MM.1S (cell line): ENCODE measurements at regions not wholly inside any gene's neighbourhood (a gene's known extent, or its start where the extent isn't known, plus 50 kb on each side); places are given as distances from the start of the nearest gene placed in this dataset.

Experiments
- DNase-seq: peaks from one replicate; pipeline ENCODE4 v3.0.0-alpha.2; 2015
- H2AFZ ChIP-seq: fragments of 300-600 bp; sonication (generic); 2 replicates; pipeline ENCODE4 v1.6.0; 2016; ENCODE audit warnings: antibody characterized with exemption, low read length
- H3F3A ChIP-seq: fragments of 300-600 bp; sonication (generic); 2 replicates; pipeline ENCODE4 v1.6.1; 2016; ENCODE audit warnings: mild to moderate bottlenecking, antibody characterized with exemption, low read length, moderate library complexity, mixed read lengths; ENCODE audit not compliant: insufficient read depth
- H3K27ac ChIP-seq: fragments of 300-600 bp; sonication (generic); 2 replicates; pipeline ENCODE4 v1.5.1; 2016; ENCODE audit warnings: mild to moderate bottlenecking, low read length
- H3K27me3 ChIP-seq: fragments of 300-600 bp; sonication (generic); replicated peaks from 2 replicates; pipeline ENCODE4 v1.6.0; 2016; ENCODE audit warnings: low read length; ENCODE audit not compliant: insufficient read depth
- H3K36me3 ChIP-seq: fragments of 300-600 bp; sonication (generic); replicated peaks from 2 replicates; pipeline ENCODE4 v1.6.1; 2016; ENCODE audit warnings: mild to moderate bottlenecking, low read length, mixed read lengths; ENCODE audit not compliant: insufficient read depth
- H3K4me1 ChIP-seq: fragments of 300-600 bp; sonication (generic); 2 replicates; pipeline ENCODE4 v1.6.1; 2016; ENCODE audit warnings: low read length, mixed read lengths
- H3K4me2 ChIP-seq: fragments of 300-600 bp; sonication (generic); 2 replicates; pipeline ENCODE4 v1.6.0; 2016; ENCODE audit warnings: low read depth, low read length
- H3K4me3 ChIP-seq: fragments of 300-600 bp; sonication (generic); 2 replicates; pipeline ENCODE4 v1.5.1; 2016; ENCODE audit warnings: low read length, mixed read lengths
- H3K79me2 ChIP-seq: fragments of 300-600 bp; sonication (generic); 2 replicates; pipeline ENCODE4 v1.6.1; 2016; ENCODE audit warnings: mixed run types, low read length, mixed read lengths
- H3K9ac ChIP-seq: fragments of 300-600 bp; sonication (generic); 2 replicates; pipeline ENCODE4 v1.6.1; 2016; ENCODE audit warnings: low read length, mixed read lengths
- H3K9me2 ChIP-seq: fragments of 300-600 bp; sonication (generic); replicated peaks from 2 replicates; pipeline ENCODE4 v1.6.1; 2016; ENCODE audit warnings: mild to moderate bottlenecking, low read length, mixed read lengths; ENCODE audit not compliant: insufficient read depth
- H3K9me3 ChIP-seq: fragments of 300-600 bp; sonication (generic); replicated peaks from 2 replicates; pipeline ENCODE4 v1.6.1; 2016; ENCODE audit warnings: mild to moderate bottlenecking, low read length, mixed read lengths; ENCODE audit not compliant: insufficient read depth
- H4K20me1 ChIP-seq: fragments of 300-600 bp; sonication (generic); 2 replicates; pipeline ENCODE4 v1.6.1; 2016; ENCODE audit warnings: mild to moderate bottlenecking, low read length, moderate library complexity, mixed read lengths; ENCODE audit not compliant: insufficient read depth
- CTCF ChIP-seq: fragments of 300-600 bp; sonication (generic); IDR thresholded peaks from 2 replicates; pipeline ENCODE4 v1.5.1; 2016; ENCODE audit warnings: antibody characterized with exemption, low read length, mixed read lengths
- EZH2 ChIP-seq: fragments of 300-600 bp; sonication (generic); optimal IDR thresholded peaks from 2 replicates; pipeline ENCODE3; 2017; ENCODE audit warnings: low read depth, mild to moderate bottlenecking, antibody characterized with exemption, low read length, mixed read lengths
- EZH2phosphoT487 ChIP-seq: fragments of 300-600 bp; sonication (generic); IDR thresholded peaks from 2 replicates; pipeline ENCODE4 v1.6.1; 2018; ENCODE audit warnings: antibody characterized with exemption, low read length

- Histone ChIP-seq H3K4me3 (no peak overlapping the region), H3F3A (no peaks in the 10 kb centered on the region), H4K20me1 (no peaks in the 10 kb centered on the region), H3K4me1 (no peaks in the 10 kb centered on the region), H3K27me3 (no peaks in the 10 kb centered on the region), H2AFZ (no peak overlapping the region), H3K79me2 (no peaks in the 10 kb centered on the region), H3K4me2 (no peak overlapping the region), H3K9me2 (no peaks in the 10 kb centered on the region), H3K36me3 (no peaks in the 10 kb centered on the region), H3K9ac (no peak overlapping the region), H3K27ac (no peak overlapping the region), H3K9me3 (no peaks in the 10 kb centered on the region)
- DNase-seq = no peak
- TF ChIP-seq CTCF = no peak
Observed at GRCh38 chr13:34777089-34777913, 164.8 kb upstream of the NBEA start.

GRCh38 chr13:34777914-34778303 is 164.2 kb upstream of the NBEA start:
- Histone ChIP-seq H3K4me1 (no peaks in the 10 kb centered on the region), H3K9me2 (no peaks in the 10 kb centered on the region), H3K27ac (no peak overlapping the region), H3K36me3 (no peaks in the 10 kb centered on the region), H3F3A (no peaks in the 10 kb centered on the region), H3K79me2 (no peaks in the 10 kb centered on the region), H3K27me3 (no peaks in the 10 kb centered on the region), H3K9me3 (no peaks in the 10 kb centered on the region), H4K20me1 (no peaks in the 10 kb centered on the region), H2AFZ (no peak overlapping the region), H3K4me3 (no peak overlapping the region), H3K4me2 (no peak overlapping the region), H3K9ac (no peak overlapping the region)
- TF ChIP-seq CTCF = no peak
- no peak for TF ChIP-seq EZH2phosphoT487
- no peak for TF ChIP-seq EZH2
- DNase-seq = no peak

GRCh38 chr13:34779171-34779570 is 162.9 kb upstream of the NBEA start:
- Histone ChIP-seq H3K9me2 (no peaks in the 10 kb centered on the region), H3K79me2 (no peaks in the 10 kb centered on the region), H3F3A (no peaks in the 10 kb centered on the region), H3K36me3 (no peaks in the 10 kb centered on the region), H3K4me3 (no peak overlapping the region), H3K4me2 (no peak overlapping the region), H3K9me3 (no peaks in the 10 kb centered on the region), H4K20me1 (no peaks in the 10 kb centered on the region), H3K27me3 (no peaks in the 10 kb centered on the region), H3K4me1 (no peaks in the 10 kb centered on the region), H2AFZ (no peak overlapping the region), H3K27ac (no peak overlapping the region), H3K9ac (no peak overlapping the region)
- no peak for TF ChIP-seq EZH2phosphoT487
- TF ChIP-seq CTCF = no peak
- TF ChIP-seq EZH2 = no peak
- DNase-seq = no peak
